ENCODE measurements at regions not wholly inside any gene's neighbourhood (a gene's known extent, or its start where the extent isn't known, plus 50 kb on each side); places are given as distances from the start of the nearest gene placed in this dataset.

DNA sequence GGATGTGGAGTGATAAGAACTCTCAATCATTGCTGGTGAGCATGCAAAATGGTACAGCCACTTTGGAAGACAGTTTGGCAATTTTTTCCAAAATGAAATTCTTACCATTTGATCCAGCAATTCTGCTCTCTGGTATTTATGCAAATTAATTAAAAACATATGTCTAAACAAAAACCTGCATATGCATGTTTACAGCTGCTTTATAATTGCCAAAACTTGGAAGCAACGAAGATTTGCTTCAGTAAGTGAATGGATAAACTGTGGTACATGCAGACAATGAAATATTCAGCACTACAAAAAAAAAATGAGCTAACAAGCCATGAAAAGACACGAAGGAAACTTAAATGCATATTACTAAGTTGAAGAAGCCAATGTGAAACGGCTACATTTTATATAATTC is 55.5 kb upstream of the SMLR1 start:
- DNase-seq = no peak

DNA sequence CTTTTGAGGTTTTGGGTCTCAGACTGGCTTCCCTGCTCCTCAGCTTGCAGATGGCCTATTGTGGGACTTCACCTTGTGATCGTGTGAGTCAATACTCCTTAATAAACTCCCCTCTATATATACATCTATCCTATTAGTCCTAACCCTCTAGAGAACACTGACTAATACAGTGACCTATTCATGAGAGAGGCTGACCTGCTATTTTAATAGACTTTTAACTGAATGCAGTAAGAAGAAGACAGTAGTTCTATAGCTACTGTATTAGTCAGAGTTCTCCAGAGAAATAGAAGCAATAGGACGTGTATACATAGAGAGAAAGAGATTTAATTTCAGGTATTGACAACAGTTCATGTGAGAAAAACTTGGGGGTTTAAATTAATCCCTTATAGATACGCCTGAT is 53.3 kb upstream of the SMLR1 start:
- no peak for DNase-seq

DNA sequence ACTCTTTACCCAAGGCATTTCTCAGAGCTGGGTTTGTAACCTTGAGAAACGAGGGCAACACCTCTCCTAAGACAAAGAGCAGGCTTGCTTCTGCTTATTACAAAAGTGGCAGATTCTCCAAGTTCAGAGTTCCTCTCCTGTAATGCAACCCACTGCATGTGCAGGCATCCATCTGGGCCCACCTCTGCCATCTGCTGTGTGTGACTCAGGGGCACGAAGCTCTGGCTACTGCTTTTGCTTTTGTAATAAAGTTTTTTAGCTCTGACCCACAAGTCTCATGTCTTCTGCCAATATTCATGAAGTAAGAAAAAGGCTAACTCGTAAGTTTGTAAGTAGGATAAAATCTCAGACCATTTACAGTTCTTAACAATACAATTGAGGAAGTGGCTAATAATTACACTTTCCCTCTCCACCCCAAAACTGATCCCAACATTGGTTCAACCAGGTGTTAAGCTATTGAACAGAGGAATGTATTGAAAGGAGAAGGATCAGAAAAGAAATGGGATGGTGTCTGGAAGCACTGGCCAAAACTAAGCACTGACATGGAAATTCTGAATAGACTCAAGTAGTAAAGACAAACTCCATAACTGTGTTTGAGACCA is 51.7 kb upstream of the SMLR1 start:
- no peak for DNase-seq

DNA sequence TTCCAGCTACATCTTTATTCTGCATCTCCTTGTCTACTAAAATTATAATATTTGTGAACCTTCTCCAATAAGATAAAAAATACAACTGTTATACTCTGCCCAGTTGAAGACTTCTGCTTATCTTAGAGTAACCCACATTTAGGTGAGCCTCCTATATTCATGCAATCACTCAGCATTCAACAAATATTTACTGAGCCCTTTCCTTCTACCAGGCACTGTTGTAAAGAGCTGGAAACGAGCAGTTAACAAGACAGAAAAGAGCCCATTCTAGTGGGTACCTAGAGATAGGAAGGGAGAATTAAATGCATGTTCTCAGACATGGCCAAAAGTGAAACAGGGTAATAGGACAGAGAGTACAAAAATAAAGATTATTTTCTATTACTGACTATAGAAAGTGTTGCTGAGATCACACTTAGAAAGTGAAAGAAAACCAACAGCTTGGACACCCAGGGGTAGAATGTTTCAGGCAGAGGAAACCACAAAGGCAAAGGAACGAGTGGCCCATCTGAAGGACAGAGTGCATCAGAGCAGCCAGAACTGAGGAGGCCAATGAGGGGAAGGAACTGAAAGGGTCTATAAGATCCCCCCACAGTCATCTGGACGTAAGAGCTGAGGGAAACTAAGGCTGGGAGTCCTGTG is 50.8 kb upstream of the SMLR1 start:
- DNase-seq = no peak

Data from stimulated activated CD4-positive, alpha-beta T cell treated with anti-CD3 and anti-CD28 coated beads, Interleukin-4, amount 100 ng/mL, for 1 hour (primary cell).